Endothelial cell (in vitro differentiated cells): ENCODE measurements at regions not wholly inside any gene's neighbourhood (a gene's known extent, or its start where the extent isn't known, plus 50 kb on each side); places are given as distances from the start of the nearest gene placed in this dataset.

Experiments used
- DNase-seq: peaks from one replicate; pipeline ENCODE4 v3.0.0; 2021; ENCODE audit warnings: low spot score
- H3K27ac Mint-ChIP-seq: one replicate; pipeline ENCODE4 v1.8.0; 2021; ENCODE audit warnings: mixed read lengths, inconsistent platforms; ENCODE audit not compliant: unreplicated experiment
- H3K27me3 Mint-ChIP-seq: one replicate; pipeline ENCODE4 v1.8.0; 2021; ENCODE audit warnings: mild to moderate bottlenecking, moderate library complexity, mixed read lengths, inconsistent platforms; ENCODE audit not compliant: unreplicated experiment
- H3K36me3 Mint-ChIP-seq: one replicate; pipeline ENCODE4 v1.8.0; 2021; ENCODE audit warnings: mild to moderate bottlenecking, low read depth, mixed read lengths, inconsistent platforms; ENCODE audit not compliant: unreplicated experiment
- H3K4me1 Mint-ChIP-seq: one replicate; pipeline ENCODE4 v1.8.0; 2021; ENCODE audit warnings: mild to moderate bottlenecking, mixed read lengths, inconsistent platforms; ENCODE audit not compliant: unreplicated experiment
- H3K4me3 Mint-ChIP-seq: one replicate; pipeline ENCODE4 v1.8.0; 2021; ENCODE audit warnings: mild to moderate bottlenecking, mixed read lengths, inconsistent platforms; ENCODE audit not compliant: unreplicated experiment
- H3K9me3 Mint-ChIP-seq: one replicate; pipeline ENCODE4 v1.8.0; 2021; ENCODE audit warnings: mixed read lengths, inconsistent platforms; ENCODE audit not compliant: unreplicated experiment
- TF ChIP-seq, protein P1 (sequence below): fragments of 200-600 bp; sonication (generic); IDR thresholded peaks from one replicate; pipeline ENCODE4 v1.5.0; 2021; ENCODE audit warnings: antibody characterized with exemption; ENCODE audit not compliant: unreplicated experiment

DNA sequence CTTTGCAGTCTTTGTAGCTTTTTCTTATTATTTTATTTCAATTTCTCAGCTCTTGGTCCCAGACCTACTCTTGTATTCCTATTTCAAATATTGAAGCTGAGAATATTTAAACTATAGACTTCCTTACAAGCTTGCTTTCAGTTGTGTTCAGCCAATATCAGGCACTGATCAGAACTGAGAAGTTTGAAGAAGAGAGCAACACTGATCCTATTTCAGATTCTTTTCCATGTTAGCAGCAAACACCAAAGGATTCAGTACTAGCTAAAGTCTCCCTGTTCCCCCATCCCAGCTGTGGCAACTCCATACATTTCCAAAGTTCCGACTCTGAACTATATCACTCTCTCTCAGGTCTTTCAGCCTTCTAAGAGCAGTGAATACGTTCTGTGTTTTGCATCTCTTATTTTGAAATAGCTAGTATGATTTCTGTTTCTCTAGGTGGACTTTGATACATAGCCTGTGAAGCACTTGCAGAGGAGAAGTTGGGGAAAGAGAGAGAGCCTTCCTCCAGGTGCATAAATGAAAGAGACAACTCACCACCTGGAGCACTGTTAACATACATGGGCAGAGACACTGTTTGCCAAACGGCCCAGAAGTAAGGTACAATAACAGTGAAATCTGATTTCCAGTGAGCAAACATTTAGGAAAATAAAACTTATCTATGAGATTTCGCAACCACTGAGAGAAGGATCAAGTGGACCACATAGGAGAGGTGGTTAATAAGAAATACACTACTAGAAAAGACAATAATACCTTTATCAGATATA, 135.0 kb upstream of the ZNF804A start:
- Mint-ChIP-seq H3K9me3 (no peaks in the 10 kb centered on the region), H3K4me1 (no peaks in the 10 kb centered on the region), H3K27me3 (no peaks in the 10 kb centered on the region), H3K36me3 (no peaks in the 10 kb centered on the region), H3K4me3 (no peak overlapping the region), H3K27ac (no peak overlapping the region)
- TF ChIP-seq, protein P1, sequence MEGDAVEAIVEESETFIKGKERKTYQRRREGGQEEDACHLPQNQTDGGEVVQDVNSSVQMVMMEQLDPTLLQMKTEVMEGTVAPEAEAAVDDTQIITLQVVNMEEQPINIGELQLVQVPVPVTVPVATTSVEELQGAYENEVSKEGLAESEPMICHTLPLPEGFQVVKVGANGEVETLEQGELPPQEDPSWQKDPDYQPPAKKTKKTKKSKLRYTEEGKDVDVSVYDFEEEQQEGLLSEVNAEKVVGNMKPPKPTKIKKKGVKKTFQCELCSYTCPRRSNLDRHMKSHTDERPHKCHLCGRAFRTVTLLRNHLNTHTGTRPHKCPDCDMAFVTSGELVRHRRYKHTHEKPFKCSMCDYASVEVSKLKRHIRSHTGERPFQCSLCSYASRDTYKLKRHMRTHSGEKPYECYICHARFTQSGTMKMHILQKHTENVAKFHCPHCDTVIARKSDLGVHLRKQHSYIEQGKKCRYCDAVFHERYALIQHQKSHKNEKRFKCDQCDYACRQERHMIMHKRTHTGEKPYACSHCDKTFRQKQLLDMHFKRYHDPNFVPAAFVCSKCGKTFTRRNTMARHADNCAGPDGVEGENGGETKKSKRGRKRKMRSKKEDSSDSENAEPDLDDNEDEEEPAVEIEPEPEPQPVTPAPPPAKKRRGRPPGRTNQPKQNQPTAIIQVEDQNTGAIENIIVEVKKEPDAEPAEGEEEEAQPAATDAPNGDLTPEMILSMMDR = no peak
- no peak for DNase-seq

DNA sequence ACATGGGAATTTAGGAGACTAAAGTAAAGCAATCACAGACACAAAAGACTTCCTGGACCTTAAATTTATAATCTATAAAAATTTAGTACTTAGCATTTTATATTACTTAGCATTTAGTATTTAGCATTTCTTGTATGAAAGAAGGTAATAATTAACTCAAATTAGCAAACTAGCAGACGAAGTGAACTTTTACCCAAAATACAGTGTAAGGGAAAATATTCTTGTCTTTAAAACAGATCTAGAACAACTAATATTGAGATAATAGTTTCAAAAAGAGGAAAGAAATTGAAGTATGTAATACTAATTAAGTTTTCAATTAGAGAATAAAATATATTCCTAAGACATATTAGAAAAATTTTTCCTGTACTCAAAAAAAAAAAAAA, 134.5 kb upstream of the ZNF804A start:
- H3K27ac Mint-ChIP-seq = no peak overlapping the region
- no peak overlapping the region for H3K4me3 Mint-ChIP-seq

DNA sequence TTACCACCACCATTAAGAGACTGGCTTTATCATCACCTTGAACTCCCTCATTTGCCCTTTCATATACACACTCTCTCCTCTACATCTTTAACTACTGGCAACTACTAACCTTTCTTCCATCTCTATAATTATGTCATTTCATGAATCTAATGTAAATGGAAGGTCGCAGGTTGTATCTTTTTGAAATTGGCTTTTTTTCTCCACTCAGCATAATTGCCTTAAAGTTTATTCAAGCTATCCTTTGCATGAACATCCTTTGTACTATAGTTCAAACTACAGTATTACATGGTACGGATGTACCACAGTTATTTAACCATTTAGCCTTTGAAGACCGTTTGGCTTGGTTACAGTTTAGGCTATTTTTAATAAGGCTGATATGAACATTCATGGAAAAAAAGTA, 129.5 kb upstream of the ZNF804A start:
- no peak for DNase-seq
- Mint-ChIP-seq H3K9me3 (no peaks in the 10 kb centered on the region), H3K27ac (no peak overlapping the region), H3K4me1 (no peaks in the 10 kb centered on the region), H3K27me3 (peaks cover 1% of the 10 kb centered on the region), H3K36me3 (no peaks in the 10 kb centered on the region), H3K4me3 (no peak overlapping the region)
- TF ChIP-seq, protein P1 = no peak

More for the DNA sequence above, 134.5 kb upstream of the ZNF804A start:
- no peaks in the 10 kb centered on the region for H3K4me1 Mint-ChIP-seq
- DNase-seq = no peak
- no peaks in the 10 kb centered on the region for H3K27me3 Mint-ChIP-seq
- H3K9me3 Mint-ChIP-seq = no peaks in the 10 kb centered on the region
- no peaks in the 10 kb centered on the region for H3K36me3 Mint-ChIP-seq
- TF ChIP-seq, protein P1 = no peak

DNA sequence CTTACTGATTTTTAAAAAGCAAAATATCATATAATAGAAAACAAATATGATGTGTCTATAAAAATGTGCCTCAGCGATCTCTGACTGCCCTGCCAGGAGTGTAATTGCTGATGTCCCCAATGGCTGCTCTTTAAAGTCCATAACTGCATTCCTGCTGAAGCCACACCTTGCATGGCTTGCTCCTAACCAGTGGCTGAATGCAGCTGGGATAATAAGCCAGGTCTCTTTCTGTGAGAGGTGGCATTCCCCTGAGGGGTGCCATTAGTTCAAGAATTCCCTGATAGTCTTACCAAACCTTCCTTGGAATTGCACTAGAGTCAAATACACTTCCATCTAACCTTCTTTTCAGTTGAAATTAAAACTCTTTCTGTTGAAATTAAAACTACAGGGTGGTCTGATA, 125.8 kb upstream of the ZNF804A start:
- TF ChIP-seq, protein P1 = no peak
- no peak for DNase-seq
- Mint-ChIP-seq H3K27ac (no peak overlapping the region), H3K4me1 (no peaks in the 10 kb centered on the region), H3K4me3 (no peak overlapping the region), H3K27me3 (peaks cover 1% of the 10 kb centered on the region), H3K9me3 (no peaks in the 10 kb centered on the region), H3K36me3 (no peaks in the 10 kb centered on the region)

DNA sequence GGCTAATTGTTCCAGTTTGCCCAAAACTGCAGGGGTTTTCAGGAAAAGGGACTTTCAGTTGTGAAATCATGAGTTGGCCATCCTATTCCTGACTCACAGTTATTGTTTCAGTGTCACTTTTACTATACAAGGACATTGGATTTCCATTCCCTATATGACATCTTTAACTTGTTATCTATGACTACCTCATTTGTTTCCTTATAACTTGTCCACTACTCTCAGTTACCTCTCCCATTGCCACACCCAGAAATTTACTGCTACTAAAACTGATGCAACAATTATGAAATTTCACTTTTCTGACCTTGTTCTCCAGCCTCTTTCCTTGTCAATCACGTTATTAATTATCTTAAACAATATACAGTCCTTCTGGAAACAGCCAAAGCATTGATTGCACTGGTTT, 116.5 kb upstream of the ZNF804A start:
- Mint-ChIP-seq H3K4me1 (peaks cover 4% of the 10 kb centered on the region), H3K4me3 (no peak overlapping the region), H3K9me3 (no peaks in the 10 kb centered on the region), H3K27me3 (no peaks in the 10 kb centered on the region), H3K36me3 (no peaks in the 10 kb centered on the region), H3K27ac (no peak overlapping the region)
- DNase-seq = no peak
- TF ChIP-seq, protein P1 = no peak
